ENCODE measurements at regions not wholly inside any gene's neighbourhood (a gene's known extent, or its start where the extent isn't known, plus 50 kb on each side); places are given as distances from the start of the nearest gene placed in this dataset.
A peak's percentile ranks its signal among the peaks of the same experiment; 100 is the strongest.

DNA sequence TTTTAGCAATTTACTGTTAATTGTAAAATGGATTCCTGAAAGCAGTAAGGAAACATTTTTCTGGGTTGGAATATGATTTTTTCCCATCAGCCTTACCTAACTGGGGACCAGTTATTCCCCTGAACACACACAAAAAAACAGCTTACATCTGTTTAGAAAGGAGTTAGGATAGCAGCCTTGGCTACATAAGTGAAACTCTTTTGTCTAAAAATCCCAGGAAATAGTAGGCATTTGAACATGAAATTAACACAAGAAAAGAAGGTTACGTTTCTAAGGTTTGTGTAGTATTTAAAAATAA lies 696.2 kb upstream of the MARCKS start:
- no peak for DNase-seq (ENCODE audit: low read depth in 4 of 4, low spot score in 3 of 4)

- no peak for DNase-seq (ENCODE audit: low read depth in 4 of 4, low spot score in 3 of 4)
These were observed 694.4 kb upstream of the MARCKS start for GRCh38 chr6:113162739-113163138.

- DNase-seq (ENCODE audit: low read depth in 4 of 4, low spot score in 3 of 4) = no peak
These were observed 689.1 kb upstream of the MARCKS start for GRCh38 chr6:113168057-113168456.

DNA sequence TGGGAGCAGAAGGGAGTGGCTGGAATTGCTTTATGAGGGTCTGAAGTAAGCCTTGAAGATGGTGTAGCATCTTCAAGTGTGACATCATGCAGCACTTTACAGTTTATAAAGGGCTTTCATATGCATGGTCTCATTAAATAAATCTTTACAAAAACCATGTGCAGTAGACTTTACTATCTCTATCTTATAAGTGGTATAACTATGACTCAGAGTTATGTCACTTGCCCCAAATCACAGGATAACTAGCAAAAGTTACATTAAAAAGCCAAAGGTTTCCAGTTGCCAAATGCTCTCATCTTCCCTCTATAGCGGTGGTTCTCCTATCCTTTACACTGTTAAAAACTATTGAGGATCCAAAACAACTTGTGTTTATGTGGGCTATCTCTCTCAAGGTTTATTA lies 687.7 kb upstream of the MARCKS start:
- no peak for DNase-seq (ENCODE audit: low read depth in 4 of 4, low spot score in 3 of 4)

DNA sequence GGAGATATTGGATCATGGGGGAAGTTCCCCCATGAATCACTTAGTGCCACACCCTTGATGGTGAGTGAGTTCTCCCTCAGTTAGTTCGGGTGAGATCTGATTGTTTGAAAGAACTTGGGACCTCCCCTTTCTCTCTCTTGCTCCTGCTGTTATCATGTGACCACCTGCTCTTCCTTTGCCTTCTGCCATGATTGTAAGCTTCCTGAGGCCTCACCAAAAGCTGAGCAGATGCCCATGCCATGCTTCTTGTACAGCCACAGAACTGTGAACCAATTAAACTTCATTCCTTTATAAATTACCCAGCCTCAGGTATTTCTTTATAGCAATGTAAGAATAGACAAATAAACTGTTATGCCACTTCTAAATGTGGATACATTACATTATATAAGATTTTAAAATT lies 686.7 kb upstream of the MARCKS start:
- no peak for DNase-seq (ENCODE audit: low read depth in 4 of 4, low spot score in 3 of 4)

- DNase-seq (ENCODE audit: low read depth in 4 of 4, low spot score in 3 of 4) = no peak
These were observed 685.3 kb upstream of the MARCKS start for GRCh38 chr6:113171882-113172281.

DNA sequence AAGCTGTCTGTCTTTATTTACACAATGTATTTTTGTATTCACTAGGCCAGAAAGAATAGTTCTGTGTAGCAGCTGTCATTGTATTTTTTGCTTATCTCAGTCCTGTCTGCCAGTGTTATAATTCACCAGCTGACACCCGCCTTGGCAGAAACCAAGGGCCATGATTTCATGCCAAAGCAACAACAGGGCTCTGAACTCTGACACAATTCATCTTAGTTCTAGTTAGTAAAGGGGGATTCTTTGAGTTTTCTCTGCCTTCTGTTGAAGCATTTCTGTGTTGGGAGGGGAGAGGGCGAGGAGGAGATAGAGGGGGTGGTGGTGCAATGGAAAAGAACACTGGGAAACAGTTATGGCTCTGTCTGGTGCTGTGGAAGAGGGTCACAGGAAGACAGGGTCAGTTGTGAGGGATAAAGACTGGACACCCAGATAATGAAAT lies 684.6 kb upstream of the MARCKS start:
- peak in 1 of 4 donors; percentile 18 for DNase-seq (ENCODE audit: low read depth in 4 of 4, low spot score in 3 of 4)

GRCh38 chr6:113178349-113178748 lies 678.8 kb upstream of the MARCKS start:
- DNase-seq (ENCODE audit: low read depth in 4 of 4, low spot score in 3 of 4) = no peak

- no peak for DNase-seq (ENCODE audit: low read depth in 4 of 4, low spot score in 3 of 4)
These were observed 676.0 kb upstream of the MARCKS start for GRCh38 chr6:113181164-113181563.

- DNase-seq (ENCODE audit: low read depth in 4 of 4, low spot score in 3 of 4) = no peak
These were observed 674.6 kb upstream of the MARCKS start for GRCh38 chr6:113182370-113183141.

DNA sequence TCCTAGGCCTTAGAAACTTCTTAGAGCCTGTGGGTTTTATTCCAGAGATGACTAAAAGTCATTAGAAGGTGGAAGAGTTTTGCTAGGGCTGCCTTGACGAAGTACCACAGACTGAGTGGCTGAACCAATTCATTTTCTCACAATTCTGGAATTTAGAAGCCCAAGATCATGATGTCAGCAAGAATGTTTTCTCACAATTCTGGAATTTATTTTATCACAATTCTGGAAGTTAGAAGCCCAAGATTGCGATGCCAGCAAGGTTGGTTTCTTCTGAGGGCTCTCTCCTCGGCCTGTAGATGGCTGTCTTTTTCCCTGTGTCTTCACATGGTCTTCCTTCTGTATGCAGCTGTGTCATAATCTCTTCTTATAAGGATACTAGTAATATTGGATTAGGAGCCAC lies 672.9 kb upstream of the MARCKS start:
- DNase-seq (ENCODE audit: low read depth in 4 of 4, low spot score in 3 of 4) = no peak

DNA sequence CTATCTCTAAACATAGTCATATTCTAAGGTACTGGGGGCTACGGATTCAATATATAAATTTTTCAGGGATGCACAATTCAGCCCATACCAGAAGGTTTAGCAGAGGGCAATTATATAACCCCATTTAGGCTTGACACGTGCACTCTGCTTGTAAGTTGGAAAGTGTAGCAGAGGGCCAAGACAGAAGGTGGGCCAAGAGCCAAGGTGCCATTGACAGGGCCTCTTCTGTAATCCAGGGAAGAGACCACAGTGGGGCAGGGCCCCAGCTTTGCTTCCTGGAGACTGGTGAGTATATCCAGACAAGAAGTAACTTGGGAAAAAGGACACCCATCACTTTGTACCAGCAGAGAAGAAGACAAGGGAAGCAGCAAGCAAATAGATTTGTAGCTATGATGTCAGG lies 672.4 kb upstream of the MARCKS start:
- no peak for DNase-seq (ENCODE audit: low read depth in 4 of 4, low spot score in 3 of 4)

- DNase-seq (ENCODE audit: low read depth in 4 of 4, low spot score in 3 of 4) = no peak
These were observed 671.8 kb upstream of the MARCKS start for GRCh38 chr6:113185299-113185698.

DNA sequence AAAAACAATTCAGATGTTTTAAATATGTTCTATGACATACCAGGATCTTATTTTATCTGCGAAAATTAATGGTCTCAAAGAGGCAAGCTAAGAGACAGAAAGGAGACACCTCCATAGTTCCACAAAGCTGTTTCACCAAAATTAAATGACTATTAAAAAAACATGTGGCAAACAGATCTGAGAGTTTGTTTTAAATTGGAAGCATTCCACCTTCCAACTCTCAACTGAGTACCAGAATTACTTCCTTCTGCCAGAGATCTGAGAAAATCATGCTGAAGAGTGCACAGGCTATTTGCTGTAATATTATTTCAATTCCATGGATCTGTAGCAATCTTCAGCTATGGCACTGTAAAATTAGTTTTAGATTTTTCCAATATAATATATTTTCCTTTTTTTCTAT lies 669.5 kb upstream of the MARCKS start:
- no peak for DNase-seq (ENCODE audit: low read depth in 4 of 4, low spot score in 3 of 4)

GRCh38 chr6:113188962-113189361 lies 668.2 kb upstream of the MARCKS start:
- DNase-seq (ENCODE audit: low read depth in 4 of 4, low spot score in 3 of 4) = no peak

DNA sequence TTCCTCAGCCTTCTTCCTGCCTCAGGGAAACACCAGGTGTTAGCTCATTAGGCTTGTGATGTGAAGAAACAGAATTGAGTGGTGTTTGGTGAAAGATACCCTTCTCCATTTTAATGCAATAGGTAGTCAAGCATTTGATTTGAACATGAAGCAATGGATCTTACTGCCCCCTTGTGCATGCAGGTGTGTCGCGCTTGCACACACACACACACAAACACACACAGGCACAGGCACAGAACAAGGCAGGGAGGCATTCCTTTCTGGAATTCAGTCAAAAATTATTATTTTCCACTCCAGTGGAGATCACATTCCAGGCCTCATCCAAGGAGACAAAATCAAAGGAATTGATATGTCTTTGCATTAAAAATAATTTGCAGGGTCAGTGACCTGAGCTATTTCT lies 667.0 kb upstream of the MARCKS start:
- no peak for DNase-seq (ENCODE audit: low read depth in 4 of 4, low spot score in 3 of 4)

DNA sequence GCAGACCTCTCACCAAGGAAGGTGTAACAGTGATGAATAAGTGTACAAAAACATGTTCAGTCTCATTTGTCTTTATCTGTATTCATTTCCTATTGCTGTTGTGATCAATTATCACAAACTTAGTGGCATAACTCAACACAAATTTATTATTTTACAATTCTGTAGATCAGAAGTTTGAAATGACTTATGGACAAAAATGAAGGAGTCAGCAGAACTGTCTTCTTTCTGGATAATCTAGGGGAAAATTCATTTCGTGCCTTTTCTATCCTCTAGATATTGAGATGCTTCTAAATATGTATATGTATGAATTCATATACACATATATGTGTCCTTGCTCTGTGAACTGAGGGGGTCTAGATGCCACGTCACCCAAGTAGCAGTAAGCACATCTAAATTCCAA lies 663.1 kb upstream of the MARCKS start:
- no peak for DNase-seq (ENCODE audit: low read depth in 4 of 4, low spot score in 3 of 4)

DNA sequence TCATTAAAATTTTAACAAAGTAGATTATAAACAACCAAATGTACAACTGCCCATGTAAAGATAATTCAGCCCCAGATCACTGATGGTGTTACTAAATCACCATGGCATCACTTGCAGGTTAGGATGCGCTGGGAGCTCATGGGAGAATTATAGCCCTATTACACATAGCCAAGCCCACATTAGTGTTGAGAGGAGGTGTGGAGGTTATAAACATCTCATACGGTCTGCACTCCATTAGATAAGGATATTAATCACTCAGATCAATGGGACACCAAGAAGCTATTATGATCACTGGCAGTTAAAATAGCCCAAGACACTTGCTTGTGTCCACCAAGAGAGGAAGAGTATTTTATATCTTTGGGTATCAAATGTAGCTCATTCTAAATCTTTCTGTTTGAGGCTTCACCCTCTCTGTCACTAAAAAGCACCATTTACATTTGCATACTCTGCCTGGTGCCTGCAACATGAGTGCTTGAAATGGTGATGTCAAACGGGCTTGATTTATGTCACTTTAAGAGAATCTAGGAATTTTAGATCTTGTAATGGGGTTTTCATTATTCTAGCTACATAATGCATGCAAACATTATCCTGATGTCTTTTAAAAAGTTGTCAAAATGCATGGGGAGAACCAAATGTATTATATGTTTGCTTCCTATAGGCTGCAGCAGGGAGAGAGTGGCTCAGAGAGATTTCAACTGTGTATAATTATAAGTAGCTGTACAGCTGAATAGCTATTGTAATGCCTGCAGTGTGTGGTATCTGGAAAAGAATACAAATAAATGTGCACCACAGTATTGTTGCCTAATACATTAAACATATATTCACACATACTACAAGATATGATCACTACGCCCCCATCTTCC lies 654.1 kb upstream of the MARCKS start:
- no peak for DNase-seq (ENCODE audit: low read depth in 4 of 4, low spot score in 3 of 4)

- no peak for DNase-seq (ENCODE audit: low read depth in 4 of 4, low spot score in 3 of 4)
These were observed 653.4 kb upstream of the MARCKS start for GRCh38 chr6:113203715-113204110.

DNA sequence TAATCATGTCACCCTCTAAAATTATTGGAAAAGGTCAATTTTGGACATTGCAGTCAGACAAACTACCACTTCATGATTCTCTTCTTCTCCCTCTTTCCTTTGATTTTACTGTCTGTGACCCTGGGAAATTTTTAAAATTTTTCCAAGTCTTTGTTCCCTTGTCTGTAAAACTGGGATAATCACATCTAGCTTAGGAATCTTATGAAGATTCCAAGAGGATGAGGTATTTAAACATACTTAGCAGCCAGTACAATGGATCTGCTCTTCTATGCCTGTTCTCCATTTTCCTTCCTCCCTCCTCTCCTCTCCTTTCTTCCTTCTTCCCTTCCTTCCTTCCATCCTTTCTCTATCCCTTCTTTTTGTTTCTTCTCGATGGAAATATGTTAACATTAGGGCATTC lies 651.6 kb upstream of the MARCKS start:
- DNase-seq (ENCODE audit: low read depth in 4 of 4, low spot score in 3 of 4) = no peak

- no peak for DNase-seq (ENCODE audit: low read depth in 4 of 4, low spot score in 3 of 4)
These were observed 648.4 kb upstream of the MARCKS start for GRCh38 chr6:113208726-113209125.

GRCh38 chr6:113209315-113209714 lies 647.8 kb upstream of the MARCKS start:
- DNase-seq (ENCODE audit: low read depth in 4 of 4, low spot score in 3 of 4) = no peak
